ENCODE measurements at regions not wholly inside any gene's neighbourhood (a gene's known extent, or its start where the extent isn't known, plus 50 kb on each side); places are given as distances from the start of the nearest gene placed in this dataset.
A peak's percentile ranks its signal among the peaks of the same experiment; 100 is the strongest.

GRCh38 chr7:33711231-33712019 lies 193.9 kb upstream of the BMPER start:
- FAIRE-seq (no peak), DNase-seq (ENCODE audit: insufficient read length, low spot score) (no peak)
- no peak for TF ChIP-seq POLR2A (IDR thresholded peaks at IDR 0.05; ENCODE audit: low read depth, low read length)

GRCh38 chr7:33712020-33712414 lies 193.3 kb upstream of the BMPER start:
- DNase-seq (ENCODE audit: insufficient read length, low spot score) (no peak), FAIRE-seq (peak; percentile 6)
- TF ChIP-seq POLR2A (IDR thresholded peaks at IDR 0.05; ENCODE audit: low read depth, low read length): no peak

- DNase-seq (ENCODE audit: insufficient read length, low spot score) (no peak), FAIRE-seq (no peak)
- no peak for TF ChIP-seq POLR2A (IDR thresholded peaks at IDR 0.05; ENCODE audit: low read depth, low read length)
Measured at GRCh38 chr7:33714208-33714607, 191.1 kb upstream of the BMPER start.

- DNase-seq (ENCODE audit: insufficient read length, low spot score) (peak; percentile 33), FAIRE-seq (peak; percentile 89)
- TF ChIP-seq POLR2A (IDR thresholded peaks at IDR 0.05; ENCODE audit: low read depth, low read length): no peak
Measured at GRCh38 chr7:33716581-33717477, 188.5 kb upstream of the BMPER start.

- DNase-seq (ENCODE audit: insufficient read length, low spot score) (no peak), FAIRE-seq (no peak)
- TF ChIP-seq POLR2A (IDR thresholded peaks at IDR 0.05; ENCODE audit: low read depth, low read length): no peak
Measured at GRCh38 chr7:33719059-33719581, 186.2 kb upstream of the BMPER start.

GRCh38 chr7:33720139-33720538 lies 185.2 kb upstream of the BMPER start:
- no peak for TF ChIP-seq POLR2A (IDR thresholded peaks at IDR 0.05; ENCODE audit: low read depth, low read length)
- FAIRE-seq: no peak
- DNase-seq (ENCODE audit: insufficient read length, low spot score): no peak

- FAIRE-seq (no peak), DNase-seq (ENCODE audit: insufficient read length, low spot score) (no peak)
- TF ChIP-seq POLR2A (IDR thresholded peaks at IDR 0.05; ENCODE audit: low read depth, low read length): no peak
Measured at GRCh38 chr7:33720870-33721269, 184.5 kb upstream of the BMPER start.

GRCh38 chr7:33721895-33722294 lies 183.4 kb upstream of the BMPER start:
- FAIRE-seq: no peak
- TF ChIP-seq POLR2A (IDR thresholded peaks at IDR 0.05; ENCODE audit: low read depth, low read length): no peak
- DNase-seq (ENCODE audit: insufficient read length, low spot score): no peak

- peak; percentile 92 for FAIRE-seq
- DNase-seq (ENCODE audit: insufficient read length, low spot score): peak; percentile 99
- TF ChIP-seq POLR2A (IDR thresholded peaks at IDR 0.05; ENCODE audit: low read depth, low read length): peak; percentile 27; the same call in 1 of the 2 replicates
Measured at GRCh38 chr7:33722383-33723101, 182.8 kb upstream of the BMPER start.

- no peak for FAIRE-seq
- no peak for DNase-seq (ENCODE audit: insufficient read length, low spot score)
- TF ChIP-seq POLR2A (IDR thresholded peaks at IDR 0.05; ENCODE audit: low read depth, low read length): no peak
Measured at GRCh38 chr7:33724201-33724600, 181.1 kb upstream of the BMPER start.

GRCh38 chr7:33725111-33726025 lies 180.0 kb upstream of the BMPER start:
- FAIRE-seq (no peak), DNase-seq (ENCODE audit: insufficient read length, low spot score) (no peak)
- TF ChIP-seq POLR2A (IDR thresholded peaks at IDR 0.05; ENCODE audit: low read depth, low read length): no peak

GRCh38 chr7:33726582-33726981 lies 178.8 kb upstream of the BMPER start:
- no peak for DNase-seq (ENCODE audit: insufficient read length, low spot score)
- no peak for TF ChIP-seq POLR2A (IDR thresholded peaks at IDR 0.05; ENCODE audit: low read depth, low read length)
- FAIRE-seq: no peak

- TF ChIP-seq POLR2A (IDR thresholded peaks at IDR 0.05; ENCODE audit: low read depth, low read length): no peak
- DNase-seq (ENCODE audit: insufficient read length, low spot score): no peak
- no peak for FAIRE-seq
Measured at GRCh38 chr7:33727315-33727714, 178.0 kb upstream of the BMPER start.

All from H54 (cell line).